Skeletal muscle tissue (tissue), 3 donors: ENCODE measurements at regions not wholly inside any gene's neighbourhood (a gene's known extent, or its start where the extent isn't known, plus 50 kb on each side); places are given as distances from the start of the nearest gene placed in this dataset.

Experiments used
- H3K27ac ChIP-seq: one replicate; pipeline ENCODE4 v1.7.0; 2013; ENCODE audit warnings: mild to moderate bottlenecking, low read depth, low read length, inconsistent platforms
- H3K27me3 ChIP-seq, 3 donors: one replicate each; pipeline ENCODE4 v1.7.0; 2013; ENCODE audit warnings: low read length in 3 of 3; ENCODE audit not compliant: control insufficient read depth in 3 of 3, insufficient read depth in 3 of 3
- H3K36me3 ChIP-seq, 3 donors: one replicate each; pipeline ENCODE4 v1.7.0; 2013; ENCODE audit warnings: low read length in 3 of 3; ENCODE audit not compliant: control insufficient read depth in 3 of 3, insufficient read depth in 3 of 3
- H3K4me1 ChIP-seq, 3 donors: one replicate each; pipeline ENCODE4 v1.7.0; 2013; ENCODE audit warnings: low read length in 3 of 3, mild to moderate bottlenecking in 3 of 3; ENCODE audit not compliant: control insufficient read depth in 3 of 3, insufficient read depth in 3 of 3
- H3K4me3 ChIP-seq, 3 donors: one replicate each; pipeline ENCODE4 v1.7.0; 2013; ENCODE audit warnings: low read length in 3 of 3
- H3K9ac ChIP-seq, 3 donors: one replicate each; pipeline ENCODE4 v1.7.0; 2013; ENCODE audit warnings: low read length in 3 of 3, mild to moderate bottlenecking in 3 of 3, moderate library complexity in 2 of 3, low read depth in 1 of 3
- H3K9me3 ChIP-seq, 3 donors: one replicate each; pipeline ENCODE4 v1.7.0; 2013; ENCODE audit warnings: low read length in 3 of 3; ENCODE audit not compliant: control insufficient read depth in 3 of 3
- donor health status: Osteomylitis.

DNA sequence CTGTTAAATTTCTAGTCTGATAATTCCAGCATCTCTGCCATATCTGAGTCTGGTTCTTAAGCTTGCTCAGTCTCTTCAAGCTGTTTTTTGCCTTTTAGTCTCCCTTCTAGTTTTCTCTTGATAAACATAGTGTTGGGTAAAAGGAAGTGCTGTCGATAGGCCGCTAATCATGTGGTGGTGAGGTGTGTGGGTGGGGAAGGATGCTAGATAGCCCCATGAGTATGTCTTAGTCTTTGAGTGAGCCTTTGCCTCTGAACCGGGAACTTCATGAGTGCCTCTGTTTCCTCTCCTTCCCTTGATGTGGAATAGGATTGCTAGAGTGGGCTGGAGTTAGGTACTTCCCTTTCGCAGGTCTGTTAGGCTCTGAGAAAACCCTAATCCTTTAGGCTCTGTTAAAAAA lies 441.8 kb downstream of the INHBA start:
- H3K36me3 ChIP-seq = no peaks in the 10 kb centered on the region
- H3K27me3 ChIP-seq = no peaks in the 10 kb centered on the region
- H3K27ac ChIP-seq = no peak overlapping the region
- H3K9me3 ChIP-seq = no peaks in the 10 kb centered on the region
- no peak overlapping the region for H3K4me3 ChIP-seq
- no peak overlapping the region for H3K9ac ChIP-seq
- H3K4me1 ChIP-seq = no peaks in the 10 kb centered on the region

DNA sequence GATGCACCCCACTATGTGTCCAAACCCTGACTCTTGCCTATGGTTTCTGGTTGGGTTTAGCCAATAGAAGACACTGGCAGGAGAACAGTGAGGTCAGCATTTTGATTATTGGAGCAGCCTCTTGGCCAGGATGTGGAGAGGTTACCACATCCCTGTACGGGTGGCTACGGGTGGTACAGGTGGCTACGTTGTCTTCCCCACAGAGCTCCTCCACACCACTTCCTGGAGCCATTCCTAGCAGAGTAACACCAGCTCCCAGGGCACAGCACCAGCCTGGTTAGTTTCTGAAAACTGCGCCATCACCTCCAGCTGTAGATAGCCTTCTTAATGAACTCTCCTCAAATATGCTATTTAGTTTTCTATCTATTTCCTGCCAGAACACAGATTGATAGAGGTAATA lies 445.2 kb downstream of the INHBA start:
- no peaks in the 10 kb centered on the region for H3K36me3 ChIP-seq
- no peak overlapping the region for H3K4me3 ChIP-seq
- H3K9me3 ChIP-seq = no peaks in the 10 kb centered on the region
- H3K4me1 ChIP-seq = no peaks in the 10 kb centered on the region
- no peaks in the 10 kb centered on the region for H3K27me3 ChIP-seq
- H3K9ac ChIP-seq = no peak overlapping the region
- no peak overlapping the region for H3K27ac ChIP-seq

DNA sequence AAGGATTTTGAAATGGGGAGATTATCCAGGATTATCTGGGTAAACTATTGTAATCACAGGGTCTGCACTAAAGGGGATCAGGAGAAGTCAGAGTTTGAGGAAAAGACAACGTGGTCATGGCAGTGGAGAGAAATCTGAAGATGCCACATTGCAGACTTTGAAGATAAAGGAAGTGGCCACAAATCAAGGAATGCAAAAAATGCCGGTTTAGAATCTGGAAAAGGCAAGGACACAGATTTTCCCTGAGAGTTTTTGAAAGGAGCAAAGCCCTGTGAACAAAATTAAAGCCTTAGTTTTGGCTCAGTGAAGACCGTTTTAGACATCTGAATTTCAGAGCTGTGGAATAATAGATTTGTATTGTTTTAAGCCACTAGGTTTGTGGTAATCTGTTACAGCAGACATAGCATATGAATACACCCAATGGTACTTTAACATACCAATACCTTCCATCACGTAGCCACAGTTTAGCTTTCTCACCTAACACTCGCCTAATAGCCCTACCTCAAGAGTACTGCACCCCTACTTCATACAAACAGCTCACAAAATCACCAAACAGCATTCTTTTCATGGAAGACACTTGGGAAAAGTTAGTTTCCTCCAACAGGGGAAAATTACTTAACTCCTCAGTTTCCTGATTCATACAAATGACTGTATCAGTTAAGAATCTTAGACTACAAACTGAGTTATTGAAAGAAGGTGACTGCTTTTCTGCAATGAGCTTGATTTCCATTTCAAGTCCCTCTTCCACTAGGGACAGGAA lies 446.5 kb downstream of the INHBA start:
- Histone ChIP-seq H3K36me3 (no peaks in the 10 kb centered on the region), H3K4me1 (no peaks in the 10 kb centered on the region), H3K27me3 (no peaks in the 10 kb centered on the region), H3K9ac (no peak overlapping the region), H3K27ac (no peak overlapping the region), H3K4me3 (no peak overlapping the region), H3K9me3 (no peaks in the 10 kb centered on the region)

DNA sequence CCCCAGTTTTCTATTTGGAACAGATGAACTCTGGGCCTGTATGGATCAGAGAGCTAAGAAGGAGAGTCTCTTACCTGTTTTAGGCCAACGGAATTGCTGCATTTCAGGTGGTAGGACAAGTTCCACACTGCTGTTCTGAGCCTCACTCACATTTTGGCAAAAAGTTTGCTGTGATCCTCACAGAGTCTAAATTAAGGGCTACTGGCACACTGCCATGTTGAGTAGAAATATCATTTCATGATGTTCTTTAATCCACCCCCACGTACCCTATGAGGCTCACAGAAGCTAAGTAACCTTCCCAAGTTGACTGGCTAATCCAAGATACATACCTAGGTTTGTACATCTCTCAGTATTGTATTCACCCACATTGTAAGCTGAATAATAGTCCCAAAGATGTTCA lies 447.2 kb downstream of the INHBA start:
- H3K27ac ChIP-seq = no peak overlapping the region
- H3K4me1 ChIP-seq = no peaks in the 10 kb centered on the region
- H3K36me3 ChIP-seq = no peaks in the 10 kb centered on the region

DNA sequence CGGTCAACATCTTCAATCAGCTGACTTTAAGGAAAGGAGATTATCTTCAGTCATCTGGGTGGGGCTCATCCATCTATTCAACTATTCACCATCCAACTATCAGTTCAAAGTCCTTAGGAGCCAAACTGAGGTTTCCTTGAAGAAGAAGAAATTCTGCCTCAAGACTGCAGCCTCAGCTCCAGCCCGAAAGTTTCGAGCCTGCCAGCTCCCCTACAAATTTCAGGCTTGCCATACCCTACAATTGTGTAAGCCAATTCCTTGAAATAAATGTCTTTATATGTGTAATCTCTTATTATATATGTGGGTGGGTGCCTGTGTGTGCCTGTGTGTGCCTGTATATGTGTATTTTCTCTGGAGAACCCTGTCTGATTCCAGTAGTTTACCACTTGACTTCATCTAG lies 447.8 kb downstream of the INHBA start:
- Histone ChIP-seq H3K27me3 (no peaks in the 10 kb centered on the region), H3K4me1 (no peaks in the 10 kb centered on the region), H3K9ac (no peak overlapping the region), H3K36me3 (no peaks in the 10 kb centered on the region), H3K9me3 (no peaks in the 10 kb centered on the region), H3K4me3 (no peak overlapping the region), H3K27ac (no peak overlapping the region)

More for the DNA sequence above, 447.2 kb downstream of the INHBA start:
- H3K27me3 ChIP-seq = no peaks in the 10 kb centered on the region
- H3K4me3 ChIP-seq = no peak overlapping the region
- H3K9me3 ChIP-seq = no peaks in the 10 kb centered on the region
- no peak overlapping the region for H3K9ac ChIP-seq

DNA sequence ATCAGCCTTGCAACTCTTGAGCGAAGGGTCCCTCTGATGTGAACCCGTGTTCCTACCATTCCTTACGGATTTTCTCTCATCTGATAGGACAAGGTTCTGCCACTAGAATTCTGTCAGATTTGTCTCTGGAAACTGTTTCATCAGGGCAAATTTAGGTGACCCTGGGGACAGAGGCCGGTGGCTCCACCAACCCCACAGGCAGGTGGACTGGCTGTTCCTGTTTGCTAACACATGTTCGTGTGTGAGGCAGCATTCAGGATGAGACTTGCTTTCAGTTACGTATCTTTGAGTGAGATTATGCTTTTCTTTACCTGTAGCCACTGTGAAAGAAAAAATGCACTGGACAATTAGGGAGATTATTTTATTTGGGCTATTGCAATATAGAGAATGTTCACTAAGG lies 449.9 kb downstream of the INHBA start:
- H3K4me3 ChIP-seq = no peak overlapping the region
- H3K27me3 ChIP-seq = no peaks in the 10 kb centered on the region
- H3K9me3 ChIP-seq = no peaks in the 10 kb centered on the region
- no peak overlapping the region for H3K27ac ChIP-seq
- H3K9ac ChIP-seq = no peak overlapping the region
- H3K36me3 ChIP-seq = no peaks in the 10 kb centered on the region
- no peaks in the 10 kb centered on the region for H3K4me1 ChIP-seq

DNA sequence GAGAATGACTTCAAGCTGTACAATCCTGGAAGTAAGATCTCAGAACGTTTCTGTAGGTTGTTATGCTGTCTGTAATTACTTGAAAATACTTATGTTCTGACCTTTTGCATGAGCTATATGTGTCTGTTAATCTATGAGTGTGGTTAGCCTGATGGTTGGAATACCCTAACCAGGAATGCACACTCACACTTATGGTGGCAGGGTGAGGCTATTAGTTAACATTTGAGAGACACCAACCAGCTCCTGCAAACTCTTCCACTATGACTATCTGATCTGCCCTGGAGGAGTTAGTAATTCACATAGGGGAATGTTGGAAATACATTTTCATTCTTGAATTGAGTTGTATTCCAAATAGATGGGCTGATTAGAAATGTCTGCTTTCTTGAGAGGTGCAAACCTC lies 450.3 kb downstream of the INHBA start:
- Histone ChIP-seq H3K9me3 (no peaks in the 10 kb centered on the region), H3K4me1 (no peaks in the 10 kb centered on the region), H3K27me3 (no peaks in the 10 kb centered on the region), H3K4me3 (no peak overlapping the region), H3K27ac (no peak overlapping the region), H3K36me3 (no peaks in the 10 kb centered on the region), H3K9ac (no peak overlapping the region)

DNA sequence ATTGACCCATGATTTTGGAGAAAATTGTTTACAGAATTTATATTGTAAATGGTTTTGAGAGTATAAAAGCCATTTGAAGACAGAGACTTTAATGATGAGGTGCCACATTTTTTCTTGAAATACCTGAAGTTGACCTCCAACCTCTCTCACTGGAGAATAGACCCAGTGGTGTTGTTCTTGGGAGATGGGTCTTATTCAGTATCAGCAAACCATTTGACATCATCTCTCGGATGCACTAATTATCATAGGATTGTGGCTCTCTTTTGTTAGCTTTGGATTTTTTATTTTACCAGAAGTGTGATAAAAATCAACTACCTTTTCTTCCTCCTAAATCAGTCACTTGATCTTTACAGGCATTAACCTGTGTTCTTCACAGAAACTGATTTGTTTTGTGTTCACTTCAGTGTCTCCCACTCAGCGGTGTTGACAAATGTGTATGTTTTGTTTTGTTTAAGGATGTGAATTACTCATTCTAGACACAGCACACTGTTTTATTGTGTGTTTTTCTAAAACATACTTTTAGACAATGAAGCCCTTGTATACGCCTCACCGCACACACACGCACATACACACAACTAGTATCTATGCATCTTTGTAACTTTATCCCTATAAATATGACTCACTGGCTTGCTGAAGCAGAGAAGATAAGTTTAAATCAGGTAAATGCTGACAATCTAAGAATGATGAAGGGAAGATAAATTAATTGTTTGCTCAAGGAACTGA lies 455.6 kb downstream of the INHBA start:
- no peak overlapping the region for H3K9ac ChIP-seq
- no peaks in the 10 kb centered on the region for H3K36me3 ChIP-seq
- H3K27ac ChIP-seq = no peak overlapping the region
- H3K4me3 ChIP-seq = no peak overlapping the region
- H3K27me3 ChIP-seq = no peaks in the 10 kb centered on the region
- no peaks in the 10 kb centered on the region for H3K4me1 ChIP-seq
- H3K9me3 ChIP-seq = no peaks in the 10 kb centered on the region

DNA sequence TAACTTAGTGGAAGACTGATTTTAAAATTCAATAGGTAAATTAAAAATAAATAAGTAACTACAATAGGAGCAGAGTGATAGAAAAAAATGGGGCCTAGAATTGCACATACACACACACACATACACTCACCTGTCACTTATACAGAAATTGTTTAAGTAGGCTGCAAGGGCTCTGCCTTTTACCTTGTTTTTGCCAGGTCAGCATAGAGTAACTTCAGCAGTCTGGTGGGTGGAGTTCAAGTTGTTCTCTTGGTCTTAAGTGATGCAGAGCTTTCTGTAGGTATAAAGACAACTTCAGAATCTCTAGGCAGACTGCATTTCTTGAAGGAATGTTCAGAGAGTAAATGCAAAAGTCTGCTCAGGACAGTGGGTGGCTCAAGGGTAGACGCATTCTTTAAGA lies 457.0 kb downstream of the INHBA start:
- Histone ChIP-seq H3K27ac (no peak overlapping the region), H3K4me1 (no peaks in the 10 kb centered on the region), H3K36me3 (no peaks in the 10 kb centered on the region), H3K9me3 (no peaks in the 10 kb centered on the region), H3K4me3 (no peak overlapping the region), H3K27me3 (no peaks in the 10 kb centered on the region), H3K9ac (no peak overlapping the region)

DNA sequence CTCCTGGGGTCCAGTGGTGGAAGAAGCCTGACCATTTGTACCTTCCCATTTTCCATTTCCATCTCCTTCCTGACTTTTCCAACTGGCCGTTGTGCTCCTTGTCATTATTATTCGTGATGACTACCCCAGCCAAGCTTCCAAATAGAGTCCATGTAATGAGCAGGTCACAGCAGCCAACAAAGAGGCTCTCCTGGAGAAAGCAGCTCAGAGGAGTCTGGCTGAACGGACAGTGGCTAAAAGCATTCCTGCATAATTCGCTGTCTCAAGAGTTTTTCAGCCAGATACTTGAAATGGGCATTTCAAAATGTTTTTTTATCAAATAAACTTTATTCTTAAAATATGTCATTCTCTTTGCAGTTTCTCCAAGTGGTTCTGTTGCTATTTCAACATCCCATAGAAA lies 458.6 kb downstream of the INHBA start:
- Histone ChIP-seq H3K4me3 (no peak overlapping the region), H3K9ac (no peak overlapping the region), H3K27me3 (no peaks in the 10 kb centered on the region), H3K4me1 (no peaks in the 10 kb centered on the region), H3K27ac (no peak overlapping the region), H3K9me3 (no peaks in the 10 kb centered on the region), H3K36me3 (no peaks in the 10 kb centered on the region)
